SU-DHL-6 (cell line): ENCODE measurements at regions not wholly inside any gene's neighbourhood (a gene's known extent, or its start where the extent isn't known, plus 50 kb on each side); places are given as distances from the start of the nearest gene placed in this dataset.

Experiments
- EZH2phosphoT487 ChIP-seq: fragments of 200-600 bp; sonication (generic), shearing (Covaris generic); conservative IDR thresholded peaks from 2 replicates; pipeline ENCODE4 v1.6.1; 2018; ENCODE audit warnings: mild to moderate bottlenecking, antibody characterized with exemption, low read length, moderate library complexity, mixed read lengths
- TF ChIP-seq, protein P1 (sequence below): fragments of 200-600 bp; sonication (generic); IDR thresholded peaks from one replicate; pipeline ENCODE4 v1.5.1; 2017; ENCODE audit warnings: antibody characterized with exemption, mild to moderate bottlenecking, low read length, moderate library complexity; ENCODE audit not compliant: insufficient read depth, poor library complexity, severe bottlenecking

DNA sequence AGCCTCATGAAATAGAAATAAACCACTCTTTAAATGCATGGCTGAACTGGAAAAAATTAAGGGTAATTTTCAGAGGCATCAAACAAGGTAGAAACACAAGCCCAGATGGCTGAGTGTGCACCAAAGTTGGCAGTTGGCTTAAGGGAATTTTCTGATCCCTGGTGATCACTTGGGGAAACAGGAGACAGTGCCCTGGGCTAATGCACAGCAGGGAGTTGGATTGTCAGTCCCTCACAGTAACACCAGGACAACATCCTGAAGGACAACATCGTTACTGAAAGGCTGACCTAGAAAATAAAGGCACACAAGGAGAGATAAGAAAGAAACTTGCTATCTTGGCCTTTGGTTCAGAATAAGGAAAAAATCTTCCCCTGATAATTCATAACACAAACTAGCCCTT is 417.0 kb downstream of the SLC4A3 start:
- TF ChIP-seq, protein P1, sequence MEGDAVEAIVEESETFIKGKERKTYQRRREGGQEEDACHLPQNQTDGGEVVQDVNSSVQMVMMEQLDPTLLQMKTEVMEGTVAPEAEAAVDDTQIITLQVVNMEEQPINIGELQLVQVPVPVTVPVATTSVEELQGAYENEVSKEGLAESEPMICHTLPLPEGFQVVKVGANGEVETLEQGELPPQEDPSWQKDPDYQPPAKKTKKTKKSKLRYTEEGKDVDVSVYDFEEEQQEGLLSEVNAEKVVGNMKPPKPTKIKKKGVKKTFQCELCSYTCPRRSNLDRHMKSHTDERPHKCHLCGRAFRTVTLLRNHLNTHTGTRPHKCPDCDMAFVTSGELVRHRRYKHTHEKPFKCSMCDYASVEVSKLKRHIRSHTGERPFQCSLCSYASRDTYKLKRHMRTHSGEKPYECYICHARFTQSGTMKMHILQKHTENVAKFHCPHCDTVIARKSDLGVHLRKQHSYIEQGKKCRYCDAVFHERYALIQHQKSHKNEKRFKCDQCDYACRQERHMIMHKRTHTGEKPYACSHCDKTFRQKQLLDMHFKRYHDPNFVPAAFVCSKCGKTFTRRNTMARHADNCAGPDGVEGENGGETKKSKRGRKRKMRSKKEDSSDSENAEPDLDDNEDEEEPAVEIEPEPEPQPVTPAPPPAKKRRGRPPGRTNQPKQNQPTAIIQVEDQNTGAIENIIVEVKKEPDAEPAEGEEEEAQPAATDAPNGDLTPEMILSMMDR, result no peak
- no peak for TF ChIP-seq EZH2phosphoT487
